Activated naive CD8-positive, alpha-beta T cell treated with anti-CD3 and anti-CD28 coated beads for 36 hours (primary cell): ENCODE measurements at regions not wholly inside any gene's neighbourhood (a gene's known extent, or its start where the extent isn't known, plus 50 kb on each side); places are given as distances from the start of the nearest gene placed in this dataset.

Experiments
- DNase-seq: peaks from one replicate; pipeline ENCODE4 v3.0.0; 2021
- H3K27ac Mint-ChIP-seq: one replicate; pipeline ENCODE4 v1.8.0; 2022; ENCODE audit warnings: mild to moderate bottlenecking, moderate library complexity, mixed read lengths
- H3K27me3 Mint-ChIP-seq: one replicate; pipeline ENCODE4 v1.8.0; 2022; ENCODE audit warnings: mild to moderate bottlenecking, mixed read lengths
- H3K36me3 Mint-ChIP-seq: one replicate; pipeline ENCODE4 v1.8.0; 2021; ENCODE audit warnings: mild to moderate bottlenecking, mixed read lengths
- H3K4me1 Mint-ChIP-seq: one replicate; pipeline ENCODE4 v1.8.0; 2021; ENCODE audit warnings: mixed read lengths
- H3K4me3 Mint-ChIP-seq: one replicate; pipeline ENCODE4 v1.8.0; 2022; ENCODE audit warnings: mild to moderate bottlenecking, moderate library complexity, mixed read lengths
- H3K9me3 Mint-ChIP-seq: one replicate; pipeline ENCODE4 v1.8.0; 2022; ENCODE audit warnings: mixed read lengths

DNA sequence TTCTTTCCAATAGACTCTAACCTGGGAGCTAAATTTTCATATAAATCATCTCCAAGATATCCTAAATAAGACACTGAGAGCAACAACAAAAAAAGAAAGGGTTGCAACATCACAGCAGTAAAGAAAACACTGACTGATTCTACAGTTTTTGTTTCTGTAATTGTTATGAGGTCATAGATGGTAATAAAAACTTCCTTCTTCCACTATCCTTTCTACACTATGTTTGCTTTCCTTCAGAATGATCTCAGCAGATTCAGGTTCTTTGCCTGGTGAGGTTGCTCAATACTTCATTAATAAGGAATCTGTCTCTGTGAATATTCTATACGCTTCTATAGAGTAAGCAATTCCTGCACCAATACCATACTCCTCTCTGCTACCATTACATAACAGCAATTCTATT, 835.6 kb upstream of the GRAMD2B start:
- H3K36me3 Mint-ChIP-seq, result no peaks in the 10 kb centered on the region
- no peak overlapping the region for H3K27ac Mint-ChIP-seq
- peaks cover 3% of the 10 kb centered on the region for H3K9me3 Mint-ChIP-seq
- no peaks in the 10 kb centered on the region for H3K27me3 Mint-ChIP-seq
- DNase-seq, result no peak
- no peaks in the 10 kb centered on the region for H3K4me1 Mint-ChIP-seq
- H3K4me3 Mint-ChIP-seq, result no peak overlapping the region

DNA sequence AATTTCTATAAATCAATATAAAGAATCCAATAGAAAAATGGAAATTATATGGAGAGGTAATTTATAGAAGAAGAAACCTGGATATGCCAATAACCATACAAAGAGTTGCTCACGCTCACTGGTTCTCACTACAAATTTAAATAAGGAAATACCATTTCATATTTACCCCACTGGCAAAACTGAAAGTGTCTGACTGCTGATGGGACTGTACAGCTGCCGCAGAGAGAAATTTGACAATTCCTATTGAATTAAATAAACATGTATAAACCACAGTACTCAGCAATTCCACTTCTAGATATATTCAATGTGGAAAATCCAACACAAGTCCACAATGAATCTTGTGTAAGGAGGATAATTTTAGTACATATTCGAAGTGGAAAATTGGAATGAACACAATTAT, 830.4 kb upstream of the GRAMD2B start:
- Mint-ChIP-seq H3K4me1 (no peaks in the 10 kb centered on the region), H3K9me3 (peaks cover 1% of the 10 kb centered on the region), H3K4me3 (no peak overlapping the region), H3K36me3 (no peaks in the 10 kb centered on the region), H3K27ac (no peak overlapping the region), H3K27me3 (no peaks in the 10 kb centered on the region)
- no peak for DNase-seq

DNA sequence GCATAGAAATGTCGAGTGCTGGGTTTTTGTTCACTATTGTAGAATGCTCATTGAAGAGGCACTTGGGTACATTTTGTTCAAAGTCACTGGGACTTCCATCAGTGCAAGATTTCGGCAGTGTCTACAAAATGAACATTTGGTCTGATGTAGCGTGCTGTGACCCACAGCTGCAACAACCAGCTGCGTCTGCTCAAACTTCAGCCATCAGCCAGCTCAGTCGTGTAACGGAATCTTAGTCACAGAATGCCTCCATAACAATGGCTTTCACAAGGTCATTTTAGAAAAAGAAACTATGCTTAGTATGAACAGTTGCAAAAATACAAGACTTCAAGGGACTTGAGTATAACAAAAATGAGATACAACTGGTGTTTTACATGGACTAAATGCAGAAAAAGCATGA, 828.1 kb upstream of the GRAMD2B start:
- Mint-ChIP-seq H3K9me3 (peaks cover 1% of the 10 kb centered on the region), H3K27me3 (no peaks in the 10 kb centered on the region), H3K4me3 (no peak overlapping the region), H3K4me1 (no peaks in the 10 kb centered on the region), H3K27ac (no peak overlapping the region), H3K36me3 (no peaks in the 10 kb centered on the region)
- DNase-seq, result no peak

DNA sequence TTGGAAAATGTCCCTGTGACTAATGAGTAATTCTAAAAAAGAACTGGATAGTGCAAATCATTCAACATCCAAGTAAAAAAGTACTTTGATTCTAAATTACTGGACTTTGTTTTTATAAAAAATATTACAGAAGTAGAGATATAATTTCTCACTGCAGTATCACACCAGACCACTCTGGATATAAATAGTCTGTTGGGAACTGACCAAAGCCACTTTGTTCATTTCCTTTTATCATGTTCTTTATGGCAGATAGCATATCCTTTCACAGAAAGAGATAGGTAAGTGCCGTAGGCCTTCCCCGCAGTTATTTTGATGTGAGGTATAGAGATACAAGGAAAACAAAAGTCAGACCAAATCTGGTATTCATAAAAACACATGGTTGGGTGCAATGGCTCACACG, 827.4 kb upstream of the GRAMD2B start:
- no peak overlapping the region for H3K27ac Mint-ChIP-seq
- no peaks in the 10 kb centered on the region for H3K27me3 Mint-ChIP-seq
- no peak for DNase-seq
- H3K9me3 Mint-ChIP-seq, result peaks cover 1% of the 10 kb centered on the region
- H3K4me3 Mint-ChIP-seq, result no peak overlapping the region
- no peaks in the 10 kb centered on the region for H3K4me1 Mint-ChIP-seq
- no peaks in the 10 kb centered on the region for H3K36me3 Mint-ChIP-seq

DNA sequence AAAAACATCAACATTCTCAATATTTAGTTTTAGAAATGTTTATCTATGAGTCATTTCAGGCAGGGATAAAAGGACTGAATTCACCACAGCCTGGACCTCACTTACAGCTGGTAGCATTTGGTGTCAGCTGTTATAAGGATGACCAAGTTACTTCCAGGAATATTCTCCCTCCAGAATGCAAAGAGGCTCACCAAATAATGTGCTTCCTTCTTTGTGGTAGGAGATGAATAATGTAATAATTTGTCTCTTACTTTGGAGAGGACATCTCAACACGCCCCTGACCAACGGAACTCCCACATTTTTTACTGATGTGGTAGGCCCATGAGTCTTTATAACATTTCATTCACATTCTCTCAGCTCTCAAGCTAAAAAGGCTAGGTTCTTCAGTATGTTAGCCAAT, 825.9 kb upstream of the GRAMD2B start:
- Mint-ChIP-seq H3K27me3 (no peaks in the 10 kb centered on the region), H3K4me1 (no peaks in the 10 kb centered on the region), H3K9me3 (peaks cover 2% of the 10 kb centered on the region), H3K36me3 (no peaks in the 10 kb centered on the region), H3K4me3 (no peak overlapping the region), H3K27ac (no peak overlapping the region)
- DNase-seq, result no peak

DNA sequence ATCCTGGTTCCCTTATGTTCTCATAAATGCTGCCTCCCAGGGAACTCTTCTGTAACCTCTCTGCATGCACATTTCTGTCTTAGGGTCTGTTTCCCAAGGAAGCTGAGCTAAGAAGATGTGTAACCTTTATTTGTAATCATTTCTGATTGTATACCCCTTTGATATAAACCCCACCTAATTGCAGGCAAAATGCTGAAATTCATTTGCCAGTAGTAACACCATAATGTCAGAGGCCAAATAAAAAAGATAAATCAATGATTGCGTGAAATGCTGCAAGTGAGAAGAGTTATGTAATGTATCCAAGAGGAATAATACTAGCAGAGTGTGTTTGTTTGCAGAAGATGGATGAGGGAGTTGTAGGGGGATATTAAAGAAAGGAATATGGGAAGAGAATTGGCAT, 822.6 kb upstream of the GRAMD2B start:
- H3K9me3 Mint-ChIP-seq, result peaks cover 2% of the 10 kb centered on the region
- no peak overlapping the region for H3K4me3 Mint-ChIP-seq
- H3K36me3 Mint-ChIP-seq, result no peaks in the 10 kb centered on the region
- H3K4me1 Mint-ChIP-seq, result no peaks in the 10 kb centered on the region
- H3K27me3 Mint-ChIP-seq, result no peaks in the 10 kb centered on the region
- DNase-seq, result no peak
- no peak overlapping the region for H3K27ac Mint-ChIP-seq

DNA sequence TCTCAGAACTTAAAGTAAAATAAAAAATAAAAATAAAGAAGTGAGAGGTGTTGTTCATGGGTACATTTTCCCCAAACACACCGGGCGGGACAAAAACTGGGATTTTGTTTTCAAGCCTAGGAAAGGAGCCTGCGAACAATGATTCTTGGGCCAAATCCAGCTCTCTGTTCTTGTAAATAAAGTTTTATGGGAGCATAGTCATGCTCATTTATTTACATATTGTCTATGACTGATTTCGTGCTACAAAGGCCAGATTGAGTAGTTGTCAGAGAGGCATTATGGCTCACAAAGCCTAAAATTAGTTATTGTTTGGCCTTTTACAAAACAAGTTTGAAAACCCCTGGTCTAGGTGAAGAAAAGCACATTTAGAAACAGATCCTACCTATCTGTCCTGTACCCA, 821.0 kb upstream of the GRAMD2B start:
- Mint-ChIP-seq H3K4me1 (no peaks in the 10 kb centered on the region), H3K4me3 (no peak overlapping the region), H3K27ac (no peak overlapping the region), H3K27me3 (no peaks in the 10 kb centered on the region), H3K36me3 (no peaks in the 10 kb centered on the region), H3K9me3 (peaks cover 2% of the 10 kb centered on the region)
- DNase-seq, result no peak

DNA sequence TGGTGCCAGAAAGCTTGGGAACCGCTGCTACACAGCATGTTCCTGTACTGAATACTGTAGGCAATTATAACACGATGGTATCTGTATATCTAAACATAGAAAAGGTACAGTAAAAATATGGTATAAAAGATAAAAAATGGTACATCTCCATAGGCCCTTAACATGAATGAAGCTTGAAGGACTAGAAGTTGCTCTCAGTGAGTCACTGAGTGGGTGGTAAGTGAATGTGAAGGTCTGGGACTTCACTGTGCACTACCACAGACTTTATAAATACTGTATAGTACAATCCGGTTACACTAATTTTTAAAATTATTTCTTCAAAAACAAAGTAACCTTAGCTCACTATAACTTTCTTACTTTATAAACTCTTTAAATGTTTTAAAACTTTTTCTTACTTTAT, 819.9 kb upstream of the GRAMD2B start:
- Mint-ChIP-seq H3K27ac (no peak overlapping the region), H3K36me3 (no peaks in the 10 kb centered on the region), H3K4me3 (no peak overlapping the region), H3K9me3 (peaks cover 2% of the 10 kb centered on the region), H3K4me1 (no peaks in the 10 kb centered on the region), H3K27me3 (no peaks in the 10 kb centered on the region)
- no peak for DNase-seq

DNA sequence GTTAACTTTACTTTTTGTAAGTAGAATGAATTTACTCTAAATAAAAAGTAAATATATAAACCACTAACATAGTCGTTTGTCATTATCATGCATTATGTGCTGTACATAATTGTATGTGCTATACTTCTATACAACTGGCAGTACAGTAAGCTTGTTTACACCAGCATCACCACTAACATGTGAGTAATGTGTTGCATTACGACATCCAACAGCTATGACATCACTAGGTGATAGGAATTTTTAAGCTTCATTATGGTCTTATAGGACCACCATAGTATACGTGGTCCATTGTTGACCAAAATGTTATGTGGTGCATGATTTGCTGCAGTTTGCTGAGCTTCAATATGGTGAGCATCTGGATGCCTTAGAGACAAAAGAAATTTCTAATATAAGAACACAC, 819.1 kb upstream of the GRAMD2B start:
- H3K4me3 Mint-ChIP-seq, result no peak overlapping the region
- H3K9me3 Mint-ChIP-seq, result peaks cover 2% of the 10 kb centered on the region
- H3K36me3 Mint-ChIP-seq, result no peaks in the 10 kb centered on the region
- no peaks in the 10 kb centered on the region for H3K4me1 Mint-ChIP-seq
- DNase-seq, result no peak
- H3K27me3 Mint-ChIP-seq, result no peaks in the 10 kb centered on the region
- no peak overlapping the region for H3K27ac Mint-ChIP-seq

DNA sequence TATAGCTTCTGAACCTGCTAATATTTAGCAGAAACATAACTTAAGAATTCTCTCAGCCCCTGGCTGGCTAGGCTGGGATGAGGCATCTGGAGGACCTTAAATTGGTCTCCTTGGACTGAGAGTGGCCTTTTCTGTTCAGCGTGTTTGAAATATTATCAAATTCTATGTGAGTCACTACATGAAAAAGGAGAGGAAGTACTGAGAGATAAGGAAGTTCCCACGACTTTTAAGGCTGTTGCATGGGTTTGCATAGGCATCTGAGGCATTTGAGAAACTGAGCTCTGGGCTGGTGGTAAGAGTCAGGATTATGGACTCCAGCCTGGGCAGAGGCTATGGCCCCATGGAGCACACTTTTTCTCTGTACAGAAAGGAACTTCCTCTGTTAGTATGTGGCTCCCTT, 816.2 kb upstream of the GRAMD2B start:
- H3K9me3 Mint-ChIP-seq, result peaks cover 1% of the 10 kb centered on the region
- DNase-seq, result no peak
- H3K36me3 Mint-ChIP-seq, result no peaks in the 10 kb centered on the region
- no peak overlapping the region for H3K27ac Mint-ChIP-seq
- no peak overlapping the region for H3K4me3 Mint-ChIP-seq
- no peaks in the 10 kb centered on the region for H3K4me1 Mint-ChIP-seq
- no peaks in the 10 kb centered on the region for H3K27me3 Mint-ChIP-seq

DNA sequence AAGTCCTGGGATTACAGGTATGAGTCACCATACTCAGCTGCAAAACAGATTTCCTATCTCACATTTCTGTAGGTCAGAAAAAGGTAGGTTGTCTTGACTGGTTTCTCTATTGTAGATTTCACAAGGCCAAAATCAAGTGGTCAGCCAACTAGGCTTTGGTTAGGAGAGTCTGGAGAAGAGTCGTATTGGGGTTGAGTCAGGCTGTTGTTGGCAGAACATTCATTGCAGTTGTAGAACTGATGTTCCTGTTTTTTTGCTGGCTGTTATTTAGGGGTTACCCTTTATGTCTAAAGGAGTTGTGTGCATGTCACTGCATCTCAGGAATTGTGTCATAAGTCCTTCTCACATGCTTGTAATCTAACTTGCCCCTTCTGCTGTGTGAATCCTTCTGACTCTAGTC, 814.2 kb upstream of the GRAMD2B start:
- Mint-ChIP-seq H3K9me3 (peaks cover 1% of the 10 kb centered on the region), H3K4me3 (no peak overlapping the region), H3K4me1 (no peaks in the 10 kb centered on the region), H3K27ac (no peak overlapping the region), H3K27me3 (no peaks in the 10 kb centered on the region), H3K36me3 (no peaks in the 10 kb centered on the region)
- DNase-seq, result no peak

DNA sequence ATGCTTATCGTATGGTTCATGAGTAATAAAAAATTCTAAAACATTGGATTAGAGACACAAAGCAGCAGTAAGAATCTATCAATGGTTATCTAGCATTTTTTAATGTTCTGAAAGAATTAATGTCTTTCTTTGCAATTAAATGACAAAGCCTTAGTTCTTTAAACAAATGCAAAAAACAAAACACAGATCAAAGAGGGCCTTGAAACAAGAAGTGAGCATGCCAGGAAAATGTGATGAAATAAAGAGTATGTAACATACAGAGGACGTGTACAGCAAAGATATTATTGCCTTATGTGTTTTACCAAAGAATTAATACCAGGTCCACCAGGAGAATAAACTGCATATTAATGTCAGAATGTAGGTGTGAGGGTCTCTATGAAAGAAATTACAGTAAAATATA, 812.3 kb upstream of the GRAMD2B start:
- no peaks in the 10 kb centered on the region for H3K36me3 Mint-ChIP-seq
- no peaks in the 10 kb centered on the region for H3K4me1 Mint-ChIP-seq
- H3K4me3 Mint-ChIP-seq, result no peak overlapping the region
- peaks cover 1% of the 10 kb centered on the region for H3K9me3 Mint-ChIP-seq
- DNase-seq, result no peak
- H3K27ac Mint-ChIP-seq, result no peak overlapping the region
- no peaks in the 10 kb centered on the region for H3K27me3 Mint-ChIP-seq

DNA sequence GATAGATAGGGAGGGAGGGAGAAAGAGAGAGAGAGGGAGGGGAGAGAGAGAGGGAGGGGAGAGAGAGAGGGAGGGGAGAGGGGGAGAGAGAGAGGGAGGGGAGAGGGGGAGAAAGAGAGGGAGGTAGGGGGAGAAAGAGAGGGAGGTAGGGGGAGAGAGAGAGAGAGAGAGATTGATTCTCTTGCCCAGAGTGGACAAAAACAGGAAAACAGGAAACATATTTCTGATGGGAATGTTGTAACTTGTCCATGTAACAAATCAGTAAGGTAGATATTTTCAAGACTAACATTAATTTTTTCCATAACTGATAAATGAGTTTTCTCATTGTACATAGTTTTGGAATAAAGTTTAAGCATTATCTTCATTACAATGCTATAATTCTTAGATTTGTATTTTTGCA, 811.7 kb upstream of the GRAMD2B start:
- Mint-ChIP-seq H3K9me3 (peaks cover 1% of the 10 kb centered on the region), H3K27me3 (no peaks in the 10 kb centered on the region), H3K4me3 (no peak overlapping the region), H3K36me3 (no peaks in the 10 kb centered on the region), H3K4me1 (no peaks in the 10 kb centered on the region), H3K27ac (no peak overlapping the region)
- DNase-seq, result no peak

DNA sequence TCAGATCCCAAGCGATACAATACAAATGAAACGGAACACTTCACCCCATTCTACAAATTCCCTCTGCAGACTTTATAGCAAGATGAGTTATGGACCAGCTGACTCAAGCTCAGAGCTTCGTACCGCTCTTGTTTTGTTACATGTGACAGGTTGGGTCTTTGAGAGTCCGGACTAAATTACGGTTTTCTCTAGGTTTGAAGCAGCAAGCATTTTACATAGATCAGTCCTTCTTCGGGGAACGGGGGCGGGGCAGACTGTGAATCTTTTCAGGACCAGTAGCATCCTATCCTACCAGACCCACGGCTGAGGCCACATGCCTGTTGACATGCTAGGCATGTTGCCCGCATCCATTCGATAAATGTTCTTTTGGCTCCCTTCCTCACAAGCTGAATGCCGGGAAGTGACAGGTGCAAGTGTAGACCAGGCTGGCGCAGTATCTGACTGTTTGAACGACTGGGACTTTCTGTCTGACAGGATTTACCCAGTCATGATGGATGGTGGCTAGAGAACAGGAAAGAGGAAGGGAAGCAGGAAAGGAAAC, 811.0 kb upstream of the GRAMD2B start:
- Mint-ChIP-seq H3K36me3 (no peaks in the 10 kb centered on the region), H3K27me3 (no peaks in the 10 kb centered on the region), H3K9me3 (peaks cover 1% of the 10 kb centered on the region), H3K4me3 (no peak overlapping the region), H3K4me1 (no peaks in the 10 kb centered on the region), H3K27ac (no peak overlapping the region)
- DNase-seq, result no peak

DNA sequence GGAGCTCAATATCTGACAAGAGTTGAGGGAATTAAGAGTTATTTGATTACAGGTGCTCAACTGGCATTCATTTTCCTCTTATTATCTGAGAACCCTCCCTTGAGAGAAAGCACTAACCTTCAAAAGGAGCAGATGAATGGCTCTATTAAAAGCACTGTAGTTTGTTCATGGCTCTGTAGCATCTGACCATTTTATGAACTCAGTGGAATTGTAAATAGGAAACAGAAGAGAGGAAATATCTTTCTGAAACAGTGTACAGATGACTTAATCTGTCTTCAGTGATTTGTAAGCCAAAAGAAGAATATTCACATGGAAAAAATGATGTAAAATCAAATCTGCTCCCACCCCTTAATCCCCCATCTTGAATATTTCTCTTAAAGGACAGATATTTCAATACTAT, 810.4 kb upstream of the GRAMD2B start:
- H3K4me1 Mint-ChIP-seq, result no peaks in the 10 kb centered on the region
- no peak overlapping the region for H3K4me3 Mint-ChIP-seq
- no peak overlapping the region for H3K27ac Mint-ChIP-seq
- peaks cover 1% of the 10 kb centered on the region for H3K9me3 Mint-ChIP-seq
- DNase-seq, result no peak
- no peaks in the 10 kb centered on the region for H3K36me3 Mint-ChIP-seq
- H3K27me3 Mint-ChIP-seq, result no peaks in the 10 kb centered on the region

DNA sequence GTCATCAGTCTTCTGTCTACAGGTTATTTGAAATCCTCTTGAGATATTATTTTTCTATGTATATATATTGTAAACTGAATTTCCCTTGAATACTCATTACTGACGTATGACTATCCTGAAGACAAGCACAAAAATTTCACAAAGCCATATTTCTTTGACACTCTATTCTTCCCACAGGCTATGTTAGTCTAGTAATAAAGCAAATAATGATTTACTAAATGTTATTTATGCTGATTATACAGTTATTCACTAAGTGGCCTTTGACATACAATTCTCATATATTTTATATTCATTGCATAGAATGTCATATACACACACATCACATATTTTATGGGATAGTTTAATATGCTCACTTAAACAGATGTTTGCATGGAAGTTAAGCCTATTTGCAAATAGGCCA, 793.0 kb upstream of the GRAMD2B start:
- Mint-ChIP-seq H3K27me3 (no peaks in the 10 kb centered on the region), H3K27ac (no peak overlapping the region), H3K4me1 (no peaks in the 10 kb centered on the region), H3K9me3 (peaks cover 3% of the 10 kb centered on the region), H3K36me3 (no peaks in the 10 kb centered on the region), H3K4me3 (no peak overlapping the region)
- no peak for DNase-seq

DNA sequence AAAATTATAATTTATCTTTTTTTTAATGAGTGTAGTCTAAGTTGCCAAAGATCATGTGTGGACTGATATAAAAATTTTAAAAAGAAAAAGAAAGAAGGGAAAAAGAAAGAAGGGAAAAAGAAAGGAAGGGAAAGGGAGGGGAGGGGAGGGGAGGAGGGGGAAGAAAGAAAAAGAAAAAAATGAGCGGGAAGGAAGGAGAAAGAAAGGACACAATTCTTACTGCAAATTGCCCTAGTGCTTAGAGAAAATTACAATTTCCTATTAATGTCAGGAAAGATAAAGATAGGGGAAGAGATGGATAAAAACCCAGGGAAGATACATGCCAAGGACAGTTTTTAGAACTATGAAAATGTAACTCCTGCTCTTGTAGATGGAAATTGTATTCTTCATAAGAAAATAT, 789.7 kb upstream of the GRAMD2B start:
- H3K4me3 Mint-ChIP-seq, result no peak overlapping the region
- no peaks in the 10 kb centered on the region for H3K27me3 Mint-ChIP-seq
- no peaks in the 10 kb centered on the region for H3K4me1 Mint-ChIP-seq

More for the DNA sequence above, 789.7 kb upstream of the GRAMD2B start:
- Mint-ChIP-seq H3K36me3 (no peaks in the 10 kb centered on the region), H3K27ac (no peak overlapping the region), H3K9me3 (peaks cover 3% of the 10 kb centered on the region)
- DNase-seq, result no peak
